DND-41 (cell line): ENCODE measurements at regions not wholly inside any gene's neighbourhood (a gene's known extent, or its start where the extent isn't known, plus 50 kb on each side); places are given as distances from the start of the nearest gene placed in this dataset.

Experiments used
- ATAC-seq: fragments of 200-7000 bp; cut with Tn5 transposase; 3 replicates; pipeline ENCODE4 v1.9.1; 2021; ENCODE audit warnings: low read depth; ENCODE audit not compliant: insufficient read depth
- DNase-seq: peaks from one replicate; pipeline ENCODE4 v3.0.0-alpha.2; 2020
- H2AFZ ChIP-seq: 2 replicates; pipeline ENCODE4 v1.6.0; 2012; ENCODE audit warnings: low read depth, low read length
- H3K27ac ChIP-seq: 2 replicates; pipeline ENCODE4 v1.5.1; 2012; ENCODE audit warnings: low read length, inconsistent platforms
- H3K27me3 ChIP-seq: fragments of 200-600 bp; sonication (generic); 2 replicates; pipeline ENCODE4 v1.6.0; 2012; ENCODE audit warnings: low read length, mild to moderate bottlenecking, inconsistent platforms; ENCODE audit not compliant: insufficient read depth, poor library complexity
- H3K36me3 ChIP-seq: 2 replicates; pipeline ENCODE4 v1.5.1; 2012; ENCODE audit warnings: low read length, inconsistent platforms; ENCODE audit not compliant: insufficient read depth
- H3K4me1 ChIP-seq: 2 replicates; pipeline ENCODE4 v1.5.1; 2012; ENCODE audit warnings: mild to moderate bottlenecking, low read length; ENCODE audit not compliant: insufficient read depth
- H3K4me2 ChIP-seq: 2 replicates; pipeline ENCODE4 v1.6.0; 2012; ENCODE audit warnings: mild to moderate bottlenecking, moderate library complexity, low read length, inconsistent platforms; ENCODE audit not compliant: insufficient read depth
- H3K4me3 ChIP-seq, 2 experiments: fragments of 200-600 bp in 1 of 2; shearing (Covaris generic) in 1 of 2; 2 replicates each; pipeline ENCODE4 v1.5.1; 2012 to 2016; ENCODE audit warnings: inconsistent platforms in 2 of 2, low read length in 2 of 2, mild to moderate bottlenecking in 2 of 2, low read depth in 1 of 2, moderate library complexity in 1 of 2
- H3K79me2 ChIP-seq: 2 replicates; pipeline ENCODE4 v1.6.0; 2012; ENCODE audit warnings: low read length, inconsistent platforms; ENCODE audit not compliant: insufficient read depth
- H3K9ac ChIP-seq: 2 replicates; pipeline ENCODE4 v1.6.0; 2012; ENCODE audit warnings: low read depth, mild to moderate bottlenecking, inconsistent platforms, low read length, moderate library complexity
- H3K9me3 ChIP-seq: 2 replicates; pipeline ENCODE4 v1.5.1; 2012; ENCODE audit warnings: low read length, moderate library complexity, mild to moderate bottlenecking, inconsistent platforms; ENCODE audit not compliant: insufficient read depth, severe bottlenecking
- H4K20me1 ChIP-seq: 2 replicates; pipeline ENCODE4 v1.6.0; 2012; ENCODE audit warnings: low read length; ENCODE audit not compliant: insufficient read depth
- EZH2 ChIP-seq: IDR thresholded peaks from 3 replicates; pipeline ENCODE4 v1.6.1; 2012; ENCODE audit warnings: borderline replicate concordance, low read depth, mild to moderate bottlenecking, moderate library complexity, low read length, inconsistent platforms; ENCODE audit not compliant: severe bottlenecking
- TF ChIP-seq, protein P1 (sequence below): IDR thresholded peaks from 2 replicates; pipeline ENCODE4 v1.5.1; 2012; ENCODE audit warnings: borderline replicate concordance, low read length, moderate library complexity, mild to moderate bottlenecking; ENCODE audit not compliant: poor library complexity, severe bottlenecking; ENCODE audit errors: extremely low read depth

- H3K36me3 ChIP-seq, result no peaks in the 10 kb centered on the region
- H3K27me3 ChIP-seq, result no peaks in the 10 kb centered on the region
- TF ChIP-seq, protein P1, sequence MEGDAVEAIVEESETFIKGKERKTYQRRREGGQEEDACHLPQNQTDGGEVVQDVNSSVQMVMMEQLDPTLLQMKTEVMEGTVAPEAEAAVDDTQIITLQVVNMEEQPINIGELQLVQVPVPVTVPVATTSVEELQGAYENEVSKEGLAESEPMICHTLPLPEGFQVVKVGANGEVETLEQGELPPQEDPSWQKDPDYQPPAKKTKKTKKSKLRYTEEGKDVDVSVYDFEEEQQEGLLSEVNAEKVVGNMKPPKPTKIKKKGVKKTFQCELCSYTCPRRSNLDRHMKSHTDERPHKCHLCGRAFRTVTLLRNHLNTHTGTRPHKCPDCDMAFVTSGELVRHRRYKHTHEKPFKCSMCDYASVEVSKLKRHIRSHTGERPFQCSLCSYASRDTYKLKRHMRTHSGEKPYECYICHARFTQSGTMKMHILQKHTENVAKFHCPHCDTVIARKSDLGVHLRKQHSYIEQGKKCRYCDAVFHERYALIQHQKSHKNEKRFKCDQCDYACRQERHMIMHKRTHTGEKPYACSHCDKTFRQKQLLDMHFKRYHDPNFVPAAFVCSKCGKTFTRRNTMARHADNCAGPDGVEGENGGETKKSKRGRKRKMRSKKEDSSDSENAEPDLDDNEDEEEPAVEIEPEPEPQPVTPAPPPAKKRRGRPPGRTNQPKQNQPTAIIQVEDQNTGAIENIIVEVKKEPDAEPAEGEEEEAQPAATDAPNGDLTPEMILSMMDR, result no peak
- no peak for TF ChIP-seq EZH2
- ATAC-seq (no peak), DNase-seq (no peak)
- no peak overlapping the region for H3K4me3 ChIP-seq
- no peaks in the 10 kb centered on the region for H3K4me1 ChIP-seq
- no peaks in the 10 kb centered on the region for H4K20me1 ChIP-seq
- no peak overlapping the region for H3K9ac ChIP-seq
- no peak overlapping the region for H3K27ac ChIP-seq
- no peaks in the 10 kb centered on the region for H3K79me2 ChIP-seq
- no peak overlapping the region for H3K4me2 ChIP-seq
- H3K9me3 ChIP-seq, result no peaks in the 10 kb centered on the region
- no peak overlapping the region for H2AFZ ChIP-seq
Measured at GRCh38 chr22:34845391-34845790, 220.6 kb upstream of the ISX start.

- H3K4me2 ChIP-seq, result no peak overlapping the region
- ATAC-seq (no peak), DNase-seq (no peak)
- no peak overlapping the region for H3K27ac ChIP-seq
- H3K9me3 ChIP-seq, result no peaks in the 10 kb centered on the region
- no peak overlapping the region for H3K9ac ChIP-seq
- H3K36me3 ChIP-seq, result no peaks in the 10 kb centered on the region
- H3K4me1 ChIP-seq, result no peaks in the 10 kb centered on the region
- H3K79me2 ChIP-seq, result no peaks in the 10 kb centered on the region
- no peaks in the 10 kb centered on the region for H3K27me3 ChIP-seq
- H4K20me1 ChIP-seq, result no peaks in the 10 kb centered on the region
- no peak overlapping the region for H3K4me3 ChIP-seq
- no peak for TF ChIP-seq EZH2
- TF ChIP-seq, protein P1, result no peak
- no peak overlapping the region for H2AFZ ChIP-seq
Measured at GRCh38 chr22:34847072-34847471, 218.9 kb upstream of the ISX start.

- no peaks in the 10 kb centered on the region for H3K4me1 ChIP-seq
- no peak for TF ChIP-seq EZH2
- TF ChIP-seq, protein P1, result no peak
- no peak overlapping the region for H3K4me2 ChIP-seq
- H3K9me3 ChIP-seq, result no peaks in the 10 kb centered on the region
- H2AFZ ChIP-seq, result no peak overlapping the region
- H3K9ac ChIP-seq, result no peak overlapping the region
- no peaks in the 10 kb centered on the region for H3K27me3 ChIP-seq
- H3K4me3 ChIP-seq, result no peak overlapping the region
- DNase-seq (no peak), ATAC-seq (no peak)
- H3K79me2 ChIP-seq, result no peaks in the 10 kb centered on the region
- no peak overlapping the region for H3K27ac ChIP-seq
- no peaks in the 10 kb centered on the region for H4K20me1 ChIP-seq
- no peaks in the 10 kb centered on the region for H3K36me3 ChIP-seq
Measured at GRCh38 chr22:34849965-34850364, 216.0 kb upstream of the ISX start.

DNA sequence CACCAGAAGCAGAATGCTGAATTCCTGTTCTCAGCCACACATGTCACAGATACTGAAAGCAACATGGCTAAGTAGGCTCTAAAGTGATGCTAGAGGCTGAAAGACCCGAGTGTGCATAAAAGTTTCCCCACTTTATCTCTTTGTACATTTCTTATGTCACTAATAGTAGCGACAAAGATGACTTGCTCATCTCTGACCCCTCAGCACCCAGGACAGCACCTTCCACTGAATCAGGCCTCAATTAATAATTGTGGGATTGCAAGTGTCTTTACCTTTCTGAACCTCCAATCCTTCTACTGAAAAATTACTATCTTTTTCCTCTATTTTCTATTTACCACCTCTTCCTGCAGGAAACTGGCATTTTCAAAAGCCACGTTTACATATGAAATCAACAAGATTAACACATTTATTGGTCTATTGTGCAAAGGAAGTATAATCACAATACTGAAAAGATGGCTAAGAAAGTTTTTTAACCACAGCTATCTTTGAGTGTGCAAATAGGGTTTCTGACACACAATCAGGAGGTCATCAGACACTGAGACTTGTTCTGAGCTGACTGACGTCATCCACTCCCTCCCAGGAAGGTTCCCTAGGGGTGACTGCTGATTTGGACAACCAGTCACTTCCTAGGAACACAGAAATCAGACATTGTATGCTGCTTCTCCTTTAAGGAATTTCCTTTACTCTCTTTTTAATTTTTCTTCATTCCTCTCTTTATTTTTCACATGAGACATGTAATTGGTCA is 213.9 kb upstream of the ISX start:
- no peak overlapping the region for H2AFZ ChIP-seq
- no peaks in the 10 kb centered on the region for H4K20me1 ChIP-seq
- TF ChIP-seq, protein P1, result no peak
- TF ChIP-seq EZH2, result no peak
- no peaks in the 10 kb centered on the region for H3K36me3 ChIP-seq
- H3K27me3 ChIP-seq, result no peaks in the 10 kb centered on the region
- H3K79me2 ChIP-seq, result no peaks in the 10 kb centered on the region
- no peak overlapping the region for H3K4me3 ChIP-seq
- H3K9me3 ChIP-seq, result no peaks in the 10 kb centered on the region
- ATAC-seq, result no peak
- no peak overlapping the region for H3K9ac ChIP-seq
- no peaks in the 10 kb centered on the region for H3K4me1 ChIP-seq
- DNase-seq, result no peak
- no peak overlapping the region for H3K27ac ChIP-seq
- H3K4me2 ChIP-seq, result no peak overlapping the region
